Common myeloid progenitor, CD34-positive (primary cell): ENCODE measurements at regions not wholly inside any gene's neighbourhood (a gene's known extent, or its start where the extent isn't known, plus 50 kb on each side); places are given as distances from the start of the nearest gene placed in this dataset.

Source experiments
- CTCF ChIA-PET: fragments of 350-600 bp; sonication (Branson Sonifier 250); formaldehyde crosslinking; loops from one replicate; lab custom pipeline; 2021; ENCODE audit warnings: antibody characterized with exemption; lab: Charles Lee
- POLR2A ChIA-PET: fragments of 350-600 bp; sonication (Branson Sonifier 250); formaldehyde crosslinking; loops from one replicate; lab custom pipeline; 2021; ENCODE audit warnings: antibody characterized with exemption; lab: Charles Lee
- DNase-seq, 3 donors: peaks; one replicate each; pipeline versions ENCODE4 v3.0.0 to v3.0.0-alpha.2; 2013
- H3K27ac ChIP-seq, 2 experiments: 1 replicate in 1 of 2; 2 replicates in 1 of 2; pipeline ENCODE4 v1.7.0; 2013; ENCODE audit warnings: inconsistent platforms in 2 of 2, low read length in 2 of 2, mild to moderate bottlenecking in 2 of 2, low read depth in 1 of 2, moderate library complexity in 1 of 2; ENCODE audit not compliant: severe bottlenecking in 2 of 2, insufficient read depth in 1 of 2, poor library complexity in 1 of 2
- H3K27me3 ChIP-seq, 5 experiments: replicated peaks in 2 of 5; 1 replicate in 3 of 5; 2 replicates in 2 of 5; pipeline versions ENCODE4 v1.6.1 to v1.7.0; 2013; ENCODE audit warnings: low read length in 4 of 5, mild to moderate bottlenecking in 2 of 5, moderate library complexity in 2 of 5, inconsistent platforms in 1 of 5; ENCODE audit not compliant: insufficient read depth in 5 of 5, control insufficient read depth in 4 of 5
- H3K36me3 ChIP-seq, 4 experiments: 1 replicate in 2 of 4; 2 replicates in 2 of 4; pipeline versions ENCODE4 v1.6.1 to v1.7.0; 2013; ENCODE audit warnings: low read length in 3 of 4, control low read depth in 1 of 4, mild to moderate bottlenecking in 1 of 4; ENCODE audit not compliant: control insufficient read depth in 4 of 4, insufficient read depth in 4 of 4
- H3K4me1 ChIP-seq, 4 experiments: 1 replicate in 3 of 4; 2 replicates in 1 of 4; pipeline versions ENCODE4 v1.6.1 to v1.7.1; 2013; ENCODE audit warnings: low read length in 3 of 4, mild to moderate bottlenecking in 3 of 4, control low read depth in 1 of 4, inconsistent platforms in 1 of 4, moderate library complexity in 1 of 4; ENCODE audit not compliant: control insufficient read depth in 4 of 4, insufficient read depth in 4 of 4; ENCODE audit errors: control extremely low read depth in 1 of 4
- H3K4me3 ChIP-seq, 7 experiments: 1 replicate in 4 of 7; 2 replicates in 3 of 7; pipeline versions ENCODE4 v1.5.1 to v1.7.0; 2013; ENCODE audit warnings: mild to moderate bottlenecking in 7 of 7, low read length in 6 of 7, moderate library complexity in 6 of 7, inconsistent platforms in 2 of 7, low read depth in 2 of 7, control low read depth in 1 of 7; ENCODE audit not compliant: insufficient read depth in 4 of 7, control insufficient read depth in 1 of 7; ENCODE audit errors: extremely low read depth in 1 of 7
- H3K9me3 ChIP-seq, 5 experiments: 1 replicate in 4 of 5; 2 replicates in 1 of 5; pipeline versions ENCODE4 v1.6.1 to v1.7.1; 2013; ENCODE audit warnings: low read length in 4 of 5, mild to moderate bottlenecking in 2 of 5, inconsistent platforms in 1 of 5, low read depth in 1 of 5, moderate library complexity in 1 of 5; ENCODE audit not compliant: control insufficient read depth in 4 of 5, insufficient read depth in 2 of 5; ENCODE audit errors: control extremely low read depth in 1 of 5
- WGBS: methylation state at CpG from one replicate; pipeline ENCODE4 v1.1.5; 2013; ENCODE audit not compliant: insufficient coverage; 5-methylcytosine and 5-hydroxymethylcytosine counted together

GRCh38 chr1:215484171-215484939 lies 82.7 kb upstream of the KCTD3 start:
- Histone ChIP-seq H3K27me3 (no peaks in the 10 kb centered on the region), H3K4me3 (no peak overlapping the region), H3K36me3 (no peaks in the 10 kb centered on the region), H3K4me1 (no peaks in the 10 kb centered on the region), H3K27ac (no peak overlapping the region), H3K9me3 (no peaks in the 10 kb centered on the region)
- ChIA-PET CTCF (no interaction called here), POLR2A (no interaction called here)
- DNase-seq: no peak
- 100% methylated on average over 1 of the region's 4 CpGs for WGBS

GRCh38 chr1:215487466-215487865 lies 79.6 kb upstream of the KCTD3 start:
- Histone ChIP-seq H3K27me3 (no peaks in the 10 kb centered on the region), H3K9me3 (peaks cover 0 to 2% (median 0%) of the 10 kb centered on the region in 5 experiments), H3K36me3 (no peaks in the 10 kb centered on the region), H3K27ac (no peak overlapping the region), H3K4me1 (no peaks in the 10 kb centered on the region), H3K4me3 (no peak overlapping the region)
- 83% methylated on average over 1 of the region's 1 CpG for WGBS
- ChIA-PET POLR2A (no interaction called here), CTCF (no interaction called here)
- DNase-seq: no peak

DNA sequence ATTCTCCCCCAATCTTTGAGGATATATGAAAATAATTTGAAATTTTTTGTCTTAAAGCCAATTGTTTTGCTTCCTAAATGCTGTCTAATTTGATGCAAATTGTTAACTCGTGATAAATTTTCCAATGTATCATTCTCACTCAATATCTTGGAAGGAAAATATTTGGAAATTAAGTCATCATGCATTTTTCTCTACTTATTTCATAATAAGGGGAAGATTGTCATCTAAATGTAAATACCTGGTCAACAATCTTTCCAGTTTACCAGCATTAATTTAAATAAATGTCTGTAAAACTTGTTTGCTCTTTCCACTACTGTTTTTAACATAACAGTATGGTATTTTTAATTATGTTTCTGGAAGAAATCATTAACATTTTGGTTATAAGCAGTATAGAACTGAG lies 78.3 kb upstream of the KCTD3 start:
- peaks cover 0 to 2% (median 0%) of the 10 kb centered on the region in 5 experiments for H3K9me3 ChIP-seq
- no peak for DNase-seq
- no peaks in the 10 kb centered on the region for H3K36me3 ChIP-seq
- WGBS: no CpG with 5 or more reads among the region's 1 CpG
- ChIA-PET CTCF (no interaction called here), POLR2A (no interaction called here)
- no peak overlapping the region for H3K27ac ChIP-seq
- no peaks in the 10 kb centered on the region for H3K27me3 ChIP-seq
- no peaks in the 10 kb centered on the region for H3K4me1 ChIP-seq
- no peak overlapping the region for H3K4me3 ChIP-seq

GRCh38 chr1:215489771-215490565 lies 77.1 kb upstream of the KCTD3 start:
- H3K9me3 ChIP-seq: peaks cover 0 to 2% (median 0%) of the 10 kb centered on the region in 5 experiments
- no peaks in the 10 kb centered on the region for H3K27me3 ChIP-seq
- no peaks in the 10 kb centered on the region for H3K36me3 ChIP-seq
- H3K27ac ChIP-seq: no peak overlapping the region
- CTCF ChIA-PET: no interaction called here
- 100% methylated on average over 3 of the region's 3 CpGs for WGBS
- POLR2A ChIA-PET: no interaction called here
- no peak for DNase-seq
- no peak overlapping the region for H3K4me3 ChIP-seq
- no peaks in the 10 kb centered on the region for H3K4me1 ChIP-seq

DNA sequence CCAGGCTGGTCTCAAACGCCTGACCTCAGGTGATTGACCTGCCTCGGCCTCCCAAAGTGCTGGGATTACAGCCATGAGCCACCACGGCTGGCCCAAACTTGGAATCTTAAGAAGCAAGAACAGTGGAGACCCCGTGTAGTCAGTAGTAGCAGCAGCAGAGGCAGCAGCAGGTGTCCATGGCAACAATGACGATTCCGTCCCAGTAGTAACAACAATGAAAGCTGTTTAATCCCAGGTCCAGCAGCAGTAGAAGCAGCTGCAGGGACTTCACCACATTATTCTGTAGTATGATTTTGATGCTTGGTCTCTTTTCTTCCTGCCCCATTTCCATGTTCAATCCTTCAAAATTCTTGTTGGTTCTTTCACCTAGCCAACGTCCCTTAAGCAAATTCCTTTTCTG lies 69.6 kb upstream of the KCTD3 start:
- Histone ChIP-seq H3K4me1 (no peaks in the 10 kb centered on the region), H3K36me3 (no peaks in the 10 kb centered on the region), H3K4me3 (no peak overlapping the region), H3K9me3 (no peaks in the 10 kb centered on the region), H3K27ac (no peak overlapping the region), H3K27me3 (no peaks in the 10 kb centered on the region)
- ChIA-PET POLR2A (no interaction called here), CTCF (no interaction called here)
- 90% methylated on average over 6 of the region's 7 CpGs for WGBS
- DNase-seq: no peak

- WGBS: 73% methylated on average over 4 of the region's 4 CpGs
- no peaks in the 10 kb centered on the region for H3K36me3 ChIP-seq
- ChIA-PET CTCF (no interaction called here), POLR2A (no interaction called here)
- DNase-seq: no peak
- no peaks in the 10 kb centered on the region for H3K4me1 ChIP-seq
- no peak overlapping the region for H3K4me3 ChIP-seq
- no peak overlapping the region for H3K27ac ChIP-seq
- H3K9me3 ChIP-seq: no peaks in the 10 kb centered on the region
- H3K27me3 ChIP-seq: peaks cover 0 to 2% (median 0%) of the 10 kb centered on the region in 5 experiments
These were observed 65.6 kb upstream of the KCTD3 start for GRCh38 chr1:215501496-215501895.

- no peak for DNase-seq
- ChIA-PET POLR2A (no interaction called here), CTCF (no interaction called here)
- Histone ChIP-seq H3K4me3 (no peak overlapping the region), H3K27ac (no peak overlapping the region), H3K27me3 (peaks cover 0 to 2% (median 0%) of the 10 kb centered on the region in 5 experiments), H3K36me3 (no peaks in the 10 kb centered on the region), H3K4me1 (no peaks in the 10 kb centered on the region), H3K9me3 (no peaks in the 10 kb centered on the region)
- 89% methylated on average over 1 of the region's 1 CpG for WGBS
These were observed 65.0 kb upstream of the KCTD3 start for GRCh38 chr1:215502081-215502480.
